ENCODE measurements at regions not wholly inside any gene's neighbourhood (a gene's known extent, or its start where the extent isn't known, plus 50 kb on each side); places are given as distances from the start of the nearest gene placed in this dataset.

- no peak for TF ChIP-seq EZH2 (IDR thresholded peaks at IDR 0.05; ENCODE audit: low read length, missing control alignments)
- no peak for TF ChIP-seq CTCF (conservative IDR thresholded peaks at IDR 0.05 in 1 of 2, IDR thresholded peaks at IDR 0.05 in 1 of 2; ENCODE audit: low read depth in 1 of 2, low read length in 2 of 2)
Observed at GRCh38 chr3:144775551-144775950, 803.9 kb downstream of the DIPK2A start.
